ENCODE measurements at regions not wholly inside any gene's neighbourhood (a gene's known extent, or its start where the extent isn't known, plus 50 kb on each side); places are given as distances from the start of the nearest gene placed in this dataset.
A peak's percentile ranks its signal among the peaks of the same experiment; 100 is the strongest.

DNA sequence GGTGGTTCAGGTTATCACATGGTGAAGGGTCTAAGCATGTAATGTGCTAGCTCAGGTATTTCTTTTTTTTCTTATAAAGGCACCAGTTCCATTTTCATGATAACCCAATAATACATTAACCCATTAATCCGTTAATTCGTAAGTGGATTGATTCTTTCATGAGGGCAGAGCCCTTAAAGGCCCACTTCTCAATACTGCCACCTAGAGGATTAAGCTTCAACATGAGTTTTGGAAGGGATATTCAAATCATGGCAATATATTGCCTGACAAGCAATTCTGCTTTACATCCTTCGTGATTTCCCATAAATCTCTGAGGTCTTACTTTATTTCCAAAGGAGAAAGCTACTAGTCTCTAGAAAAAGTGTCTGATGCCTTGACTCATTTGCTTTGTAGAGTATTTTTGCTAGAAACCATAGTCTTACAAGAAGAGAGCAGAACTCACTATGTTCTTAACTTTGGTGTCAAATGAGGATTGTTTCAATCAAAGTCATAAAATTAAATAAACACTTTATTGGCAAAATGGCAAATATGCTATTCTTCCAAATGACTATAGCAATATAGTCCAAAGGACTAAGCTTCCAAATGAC, 271.3 kb downstream of the KCNS3 start:
- Histone ChIP-seq H3K4me1 (no peaks in the 10 kb centered on the region), H3K27me3 (no peaks in the 10 kb centered on the region), H3K36me3 (no peaks in the 10 kb centered on the region), H3K4me3 (no peak overlapping the region), H3K27ac (no peak overlapping the region), H3K9me3 (no peaks in the 10 kb centered on the region)
- no peak for DNase-seq
- TF ChIP-seq, protein P1, sequence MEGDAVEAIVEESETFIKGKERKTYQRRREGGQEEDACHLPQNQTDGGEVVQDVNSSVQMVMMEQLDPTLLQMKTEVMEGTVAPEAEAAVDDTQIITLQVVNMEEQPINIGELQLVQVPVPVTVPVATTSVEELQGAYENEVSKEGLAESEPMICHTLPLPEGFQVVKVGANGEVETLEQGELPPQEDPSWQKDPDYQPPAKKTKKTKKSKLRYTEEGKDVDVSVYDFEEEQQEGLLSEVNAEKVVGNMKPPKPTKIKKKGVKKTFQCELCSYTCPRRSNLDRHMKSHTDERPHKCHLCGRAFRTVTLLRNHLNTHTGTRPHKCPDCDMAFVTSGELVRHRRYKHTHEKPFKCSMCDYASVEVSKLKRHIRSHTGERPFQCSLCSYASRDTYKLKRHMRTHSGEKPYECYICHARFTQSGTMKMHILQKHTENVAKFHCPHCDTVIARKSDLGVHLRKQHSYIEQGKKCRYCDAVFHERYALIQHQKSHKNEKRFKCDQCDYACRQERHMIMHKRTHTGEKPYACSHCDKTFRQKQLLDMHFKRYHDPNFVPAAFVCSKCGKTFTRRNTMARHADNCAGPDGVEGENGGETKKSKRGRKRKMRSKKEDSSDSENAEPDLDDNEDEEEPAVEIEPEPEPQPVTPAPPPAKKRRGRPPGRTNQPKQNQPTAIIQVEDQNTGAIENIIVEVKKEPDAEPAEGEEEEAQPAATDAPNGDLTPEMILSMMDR (IDR thresholded peaks at IDR 0.05): peak; percentile 79
- ATAC-seq: peak; percentile 58
- intact Hi-C loops (cut with DNase I): loop anchor here (10.0 kb wide), 1 partner anchor 295 kb away; no protein-coding TSS in a partner anchor

DNA sequence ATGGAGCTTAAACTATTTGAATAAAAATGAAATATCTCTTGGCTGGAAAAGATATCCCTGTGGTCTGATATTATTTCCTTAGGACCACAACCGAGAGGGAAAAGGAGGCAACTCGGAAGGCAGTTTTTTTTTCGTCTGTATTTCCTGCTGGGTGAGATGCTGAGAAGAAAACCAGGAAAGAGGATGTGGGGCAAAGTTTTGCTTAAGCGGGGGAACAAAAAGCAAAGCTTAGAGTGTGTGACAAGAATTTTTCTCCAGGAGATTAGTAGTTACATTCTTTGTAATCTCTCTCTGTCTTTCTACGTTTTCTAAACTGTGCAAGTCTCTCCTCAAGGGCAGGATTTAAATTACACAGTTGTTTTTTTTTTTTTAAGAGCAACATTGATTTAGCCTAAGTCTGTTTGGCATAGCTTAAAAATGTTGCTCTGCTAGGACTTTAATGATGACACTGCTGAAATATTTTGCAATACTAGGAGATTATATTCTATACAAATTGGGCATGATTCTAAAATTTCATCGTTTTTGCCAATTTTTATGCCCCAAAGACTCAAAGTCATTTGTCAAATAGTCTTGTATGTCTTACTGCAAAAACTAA, 258.5 kb downstream of the KCNS3 start:
- no peak for DNase-seq
- TF ChIP-seq, protein P1 (IDR thresholded peaks at IDR 0.05): no peak
- intact Hi-C loops (cut with DNase I): no loop called here

DNA sequence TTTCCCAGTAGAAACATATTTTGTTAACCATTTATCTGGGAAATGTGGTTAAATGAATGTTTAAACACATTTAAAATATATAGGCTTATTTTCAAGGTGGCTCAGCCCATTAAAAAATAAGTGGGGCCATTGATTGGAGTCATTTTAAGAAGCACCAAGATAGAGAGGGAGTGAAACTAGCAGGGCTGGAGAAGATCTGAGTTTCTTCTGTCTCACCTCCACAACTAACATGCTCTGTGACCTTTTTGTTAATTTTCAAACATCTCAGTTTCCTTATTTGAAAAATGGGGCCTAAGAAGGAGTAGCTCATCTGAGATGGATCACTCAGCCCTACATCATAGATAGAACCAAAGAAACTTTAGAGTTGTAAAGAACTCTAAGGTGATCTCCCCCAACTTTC, 254.8 kb downstream of the KCNS3 start:
- TF ChIP-seq, protein P1 (IDR thresholded peaks at IDR 0.05): no peak
- no peaks in the 10 kb centered on the region for H3K9me3 ChIP-seq
- intact Hi-C loops (cut with DNase I): no loop called here
- no peaks in the 10 kb centered on the region for H3K4me1 ChIP-seq
- H3K36me3 ChIP-seq: no peaks in the 10 kb centered on the region
- ATAC-seq: no peak
- no peak overlapping the region for H3K27ac ChIP-seq
- no peak overlapping the region for H3K4me3 ChIP-seq
- no peak for DNase-seq
- H3K27me3 ChIP-seq: no peaks in the 10 kb centered on the region

More for the DNA sequence above, 258.5 kb downstream of the KCNS3 start:
- no peak for ATAC-seq
- Histone ChIP-seq H3K4me3 (no peak overlapping the region), H3K4me1 (no peaks in the 10 kb centered on the region), H3K27ac (no peak overlapping the region), H3K27me3 (no peaks in the 10 kb centered on the region), H3K36me3 (no peaks in the 10 kb centered on the region), H3K9me3 (no peaks in the 10 kb centered on the region)

DNA sequence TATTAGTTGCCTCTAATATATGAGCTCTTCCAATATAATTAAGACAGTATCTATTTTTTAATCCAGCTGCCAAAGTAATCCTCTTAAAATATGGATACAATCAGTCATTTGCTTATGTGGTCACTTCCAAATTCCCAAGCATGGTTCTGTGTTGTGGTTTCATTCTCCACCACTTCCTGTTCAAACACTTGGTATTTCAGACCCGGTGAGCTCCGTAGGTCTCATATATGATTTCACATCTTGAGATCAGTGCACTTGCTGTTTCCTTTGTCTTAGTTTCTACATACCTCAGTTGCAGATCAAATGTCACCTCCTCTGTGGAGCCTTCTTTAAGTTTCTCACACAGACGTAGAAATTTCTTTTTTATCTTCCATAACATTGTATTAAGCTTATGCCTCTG, 254.2 kb downstream of the KCNS3 start:
- intact Hi-C loops (cut with DNase I): no loop called here
- Histone ChIP-seq H3K36me3 (no peaks in the 10 kb centered on the region), H3K27ac (no peak overlapping the region), H3K4me1 (no peaks in the 10 kb centered on the region), H3K9me3 (no peaks in the 10 kb centered on the region), H3K27me3 (no peaks in the 10 kb centered on the region), H3K4me3 (no peak overlapping the region)
- TF ChIP-seq, protein P1 (IDR thresholded peaks at IDR 0.05): no peak
- DNase-seq (no peak), ATAC-seq (no peak)

DNA sequence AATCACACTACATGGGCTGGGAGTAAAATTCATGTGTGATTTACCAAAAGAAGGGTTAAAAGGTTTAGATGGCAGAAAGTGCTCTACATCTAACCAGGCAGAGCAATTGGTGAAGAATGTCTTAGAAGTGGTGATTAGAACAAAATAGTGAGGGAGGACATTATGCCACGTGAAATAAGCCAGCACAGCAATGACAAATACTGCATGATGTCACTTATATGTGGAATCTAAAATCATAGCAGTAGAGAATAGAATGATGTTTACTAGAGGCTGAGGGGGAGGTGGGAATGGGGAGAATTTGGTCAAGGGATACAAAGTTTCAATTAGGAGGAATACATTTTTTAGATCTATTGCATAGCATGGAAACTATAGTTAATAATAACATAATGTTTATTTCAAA, 253.3 kb downstream of the KCNS3 start:
- TF ChIP-seq, protein P1 (IDR thresholded peaks at IDR 0.05): no peak
- ATAC-seq: no peak
- intact Hi-C loops (cut with DNase I): no loop called here
- Histone ChIP-seq H3K4me3 (no peak overlapping the region), H3K9me3 (no peaks in the 10 kb centered on the region), H3K27ac (no peak overlapping the region), H3K4me1 (no peaks in the 10 kb centered on the region), H3K27me3 (no peaks in the 10 kb centered on the region), H3K36me3 (no peaks in the 10 kb centered on the region)
- DNase-seq: no peak
